Esophagus muscularis mucosa (tissue), 4 donors: ENCODE measurements at regions not wholly inside any gene's neighbourhood (a gene's known extent, or its start where the extent isn't known, plus 50 kb on each side); places are given as distances from the start of the nearest gene placed in this dataset.

ENCODE experiments used
- DNase-seq: peaks from one replicate; pipeline ENCODE4 v3.0.0-alpha.2; 2017; ENCODE audit errors: extremely low spot score
- H3K27ac ChIP-seq, 4 donors: fragments of 200-600 bp; sonication (generic); replicated peaks in 1 of 4; 1 replicate in 3 of 4; 2 replicates in 1 of 4; pipeline ENCODE4 v1.5.1; 2016 to 2019; ENCODE audit warnings: mild to moderate bottlenecking in 1 of 4
- H3K27me3 ChIP-seq, 4 donors: fragments of 200-600 bp; sonication (generic); one replicate each; pipeline versions ENCODE4 v1.5.1 to v1.6.0; 2016 to 2019
- H3K36me3 ChIP-seq, 4 donors: fragments of 200-600 bp; sonication (generic); one replicate each; pipeline ENCODE4 v1.5.1; 2016 to 2019
- H3K4me1 ChIP-seq, 4 donors: fragments of 200-600 bp; sonication (generic); one replicate each; pipeline ENCODE4 v1.5.1; 2016 to 2019
- H3K4me3 ChIP-seq, 4 donors: fragments of 200-600 bp; sonication (generic); 1 replicate in 2 of 4; 2 replicates in 2 of 4; pipeline ENCODE4 v1.5.1; 2016 to 2019; ENCODE audit warnings: mild to moderate bottlenecking in 4 of 4, moderate library complexity in 1 of 4
- H3K9me3 ChIP-seq, 4 donors: fragments of 200-600 bp; sonication (generic); 1 replicate in 3 of 4; 2 replicates in 1 of 4; pipeline ENCODE4 v1.5.1; 2016 to 2019
- CTCF ChIP-seq, 3 experiments: fragments of 200-600 bp in 2 of 3; fragments of 450-650 bp in 1 of 3; sonication (generic) in 2 of 3; IDR thresholded peaks; one replicate each; pipeline ENCODE4 v1.5.1; 2017 to 2019; ENCODE audit warnings: antibody characterized with exemption in 3 of 3, mild to moderate bottlenecking in 2 of 3, moderate library complexity in 1 of 3
- EP300 ChIP-seq: sonication (generic); formaldehyde crosslinking; IDR thresholded peaks from one replicate; pipeline ENCODE4 v1.6.1; 2017; ENCODE audit warnings: antibody characterized with exemption
- POLR2A ChIP-seq: fragments of 450-650 bp; IDR thresholded peaks from one replicate; pipeline ENCODE4 v1.6.1; 2017; ENCODE audit warnings: antibody characterized with exemption, moderate library complexity, mild to moderate bottlenecking, low read depth
- POLR2AphosphoS5 ChIP-seq, 2 donors: sonication (generic); formaldehyde crosslinking; IDR thresholded peaks; one replicate each; pipeline ENCODE4 v1.6.1; 2017; ENCODE audit warnings: antibody characterized with exemption in 2 of 2
- WGBS: methylation state at CpG from one replicate; pipeline ENCODE4 v1.1.5; 2018; 5-methylcytosine and 5-hydroxymethylcytosine counted together
- intact Hi-C: fragments of 100-400 bp; cut with DNase I; formaldehyde crosslinking; loops from one replicate; pipeline ENCODE4 v1.15.1; 2023

- H3K4me3 ChIP-seq, result no peak overlapping the region
- H3K27me3 ChIP-seq, result no peaks in the 10 kb centered on the region
- intact Hi-C loops, result no loop called here
- TF ChIP-seq CTCF (IDR thresholded peaks at IDR 0.05) (no peak), POLR2AphosphoS5 (IDR thresholded peaks at IDR 0.05) (no peak), POLR2A (no peak), EP300 (no peak)
- no peak overlapping the region for H3K27ac ChIP-seq
- H3K9me3 ChIP-seq, result no peaks in the 10 kb centered on the region
- no peak for DNase-seq
- 81% methylated on average over 5 of the region's 5 CpGs for WGBS
- H3K4me1 ChIP-seq, result no peaks in the 10 kb centered on the region
- no peaks in the 10 kb centered on the region for H3K36me3 ChIP-seq
Measured at GRCh38 chr12:86743875-86744536, 487.8 kb upstream of the MGAT4C start.

- Histone ChIP-seq H3K4me1 (no peaks in the 10 kb centered on the region), H3K27ac (no peak overlapping the region), H3K4me3 (no peak overlapping the region), H3K36me3 (no peaks in the 10 kb centered on the region), H3K27me3 (no peaks in the 10 kb centered on the region), H3K9me3 (no peaks in the 10 kb centered on the region)
- DNase-seq, result no peak
- no peak for TF ChIP-seq POLR2A
- TF ChIP-seq CTCF (IDR thresholded peaks at IDR 0.05), result no peak
- no peak for TF ChIP-seq POLR2AphosphoS5 (IDR thresholded peaks at IDR 0.05)
- TF ChIP-seq EP300, result no peak
- WGBS, result 97% methylated on average over 1 of the region's 1 CpG
- intact Hi-C loops, result no loop called here
Measured at GRCh38 chr12:86741531-86741930, 485.3 kb upstream of the MGAT4C start.

GRCh38 chr12:86735851-86736250, 479.7 kb upstream of the MGAT4C start:
- intact Hi-C loops, result no loop called here
- Histone ChIP-seq H3K9me3 (no peaks in the 10 kb centered on the region), H3K4me1 (no peaks in the 10 kb centered on the region), H3K27ac (no peak overlapping the region), H3K4me3 (no peak overlapping the region), H3K36me3 (no peaks in the 10 kb centered on the region), H3K27me3 (no peaks in the 10 kb centered on the region)
- no peak for DNase-seq
- no peak for TF ChIP-seq POLR2A
- no peak for TF ChIP-seq EP300
- no peak for TF ChIP-seq CTCF (IDR thresholded peaks at IDR 0.05)
- no peak for TF ChIP-seq POLR2AphosphoS5 (IDR thresholded peaks at IDR 0.05)

GRCh38 chr12:86735072-86735471, 478.9 kb upstream of the MGAT4C start:
- Histone ChIP-seq H3K9me3 (no peaks in the 10 kb centered on the region), H3K27me3 (no peaks in the 10 kb centered on the region), H3K4me3 (no peak overlapping the region), H3K36me3 (no peaks in the 10 kb centered on the region), H3K4me1 (no peaks in the 10 kb centered on the region), H3K27ac (no peak overlapping the region)
- DNase-seq, result no peak
- 90% methylated on average over 4 of the region's 4 CpGs for WGBS
- TF ChIP-seq POLR2A (no peak), EP300 (no peak), POLR2AphosphoS5 (IDR thresholded peaks at IDR 0.05) (no peak), CTCF (IDR thresholded peaks at IDR 0.05) (no peak)
- intact Hi-C loops, result no loop called here

GRCh38 chr12:86730233-86730632, 474.0 kb upstream of the MGAT4C start:
- peaks cover 0 to 19% (median 11%) of the 10 kb centered on the region in 4 donors for H3K4me1 ChIP-seq
- DNase-seq, result no peak
- H3K36me3 ChIP-seq, result no peaks in the 10 kb centered on the region
- no peaks in the 10 kb centered on the region for H3K9me3 ChIP-seq
- no peak overlapping the region for H3K27ac ChIP-seq
- intact Hi-C loops, result no loop called here
- WGBS, result 83% methylated on average over 2 of the region's 2 CpGs
- no peaks in the 10 kb centered on the region for H3K27me3 ChIP-seq
- no peak overlapping the region for H3K4me3 ChIP-seq
- TF ChIP-seq EP300, result no peak
- TF ChIP-seq POLR2A, result no peak
- TF ChIP-seq POLR2AphosphoS5 (IDR thresholded peaks at IDR 0.05), result no peak
- TF ChIP-seq CTCF (IDR thresholded peaks at IDR 0.05), result no peak
